NCI-H1417 treated with DMSO at 0.1 percent for 48 hours (cell line): ENCODE measurements at regions not wholly inside any gene's neighbourhood (a gene's known extent, or its start where the extent isn't known, plus 50 kb on each side); places are given as distances from the start of the nearest gene placed in this dataset.

Experiments
- DNase-seq: peaks from one replicate; lab custom pipeline; 2025; lab: John Stamatoyannopoulos, UW

DNA sequence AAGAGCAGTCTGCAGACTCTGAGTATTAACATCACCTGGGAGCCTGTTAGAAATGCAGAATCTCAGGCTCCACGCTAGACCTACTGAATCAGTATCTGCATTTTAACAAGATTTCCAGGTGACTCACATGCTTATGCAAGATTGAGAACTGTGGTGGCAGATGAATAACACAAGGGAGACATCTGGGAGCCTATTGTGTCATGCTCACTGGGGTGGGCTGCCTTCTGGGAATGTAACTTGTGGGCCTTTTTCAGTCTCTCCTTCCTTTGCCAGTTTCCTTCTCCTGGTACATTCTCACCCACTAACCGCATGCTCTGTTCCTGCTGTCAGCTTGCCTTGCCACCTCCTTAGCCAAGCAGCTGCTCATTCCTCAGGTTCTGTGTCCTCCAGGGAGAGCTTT, 176.6 kb upstream of the C9orf72 start:
- DNase-seq: no peak

DNA sequence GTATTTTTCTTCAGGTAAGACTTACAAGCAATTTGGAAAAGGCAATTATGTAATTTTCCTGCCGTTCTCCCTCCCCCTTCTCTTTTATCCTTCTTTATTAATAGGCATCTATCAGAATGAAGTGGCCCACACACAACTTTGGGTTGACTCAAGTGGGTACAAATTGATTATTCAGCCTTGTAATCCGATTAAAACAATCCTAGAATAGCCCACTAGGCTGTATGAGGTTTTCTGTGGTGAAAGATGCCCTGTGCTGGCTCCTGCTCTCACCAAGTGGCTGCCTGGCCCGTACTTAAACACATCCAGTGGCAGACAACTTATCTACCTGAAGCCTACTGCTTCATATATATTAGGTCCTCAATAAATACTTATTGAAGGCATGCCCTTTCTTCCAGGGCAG, 177.3 kb upstream of the C9orf72 start:
- DNase-seq: no peak

DNA sequence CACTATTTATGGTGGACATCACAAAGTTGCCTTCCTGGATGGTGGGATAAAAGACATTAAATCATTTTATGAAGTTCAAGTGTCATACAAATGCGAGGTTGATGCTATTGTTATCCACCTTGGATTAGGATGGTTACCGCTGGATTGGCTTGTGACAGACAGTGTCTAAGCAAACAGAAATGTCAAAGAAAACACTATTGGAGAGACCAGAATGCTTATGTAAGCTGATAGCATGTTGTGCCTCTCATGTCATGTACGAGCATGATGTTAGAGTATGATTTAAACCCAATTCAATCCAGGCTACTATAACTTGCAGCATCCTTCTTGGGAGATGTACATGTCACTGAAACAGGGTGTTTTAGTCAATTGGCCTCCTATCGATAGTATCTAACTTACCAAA, 178.8 kb upstream of the C9orf72 start:
- no peak for DNase-seq

DNA sequence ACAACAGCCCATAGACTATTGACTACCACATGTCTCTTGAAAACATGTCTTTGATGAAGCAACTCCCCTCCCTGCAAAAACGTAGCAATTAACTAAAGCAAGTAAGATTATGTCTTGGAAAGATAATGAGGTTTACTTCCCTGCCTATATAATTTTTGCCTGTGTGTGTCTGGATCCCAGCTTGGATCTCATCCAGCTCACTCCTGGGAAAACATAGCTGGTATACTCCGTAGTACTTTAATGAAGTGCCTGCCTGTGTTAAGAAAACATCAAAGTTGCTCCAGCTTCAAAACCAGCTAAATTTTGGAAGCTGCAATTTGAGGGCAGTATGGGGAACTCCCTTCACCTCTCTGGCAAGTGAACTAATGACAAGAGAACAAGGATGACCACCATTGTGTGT, 182.6 kb upstream of the C9orf72 start:
- DNase-seq: no peak

DNA sequence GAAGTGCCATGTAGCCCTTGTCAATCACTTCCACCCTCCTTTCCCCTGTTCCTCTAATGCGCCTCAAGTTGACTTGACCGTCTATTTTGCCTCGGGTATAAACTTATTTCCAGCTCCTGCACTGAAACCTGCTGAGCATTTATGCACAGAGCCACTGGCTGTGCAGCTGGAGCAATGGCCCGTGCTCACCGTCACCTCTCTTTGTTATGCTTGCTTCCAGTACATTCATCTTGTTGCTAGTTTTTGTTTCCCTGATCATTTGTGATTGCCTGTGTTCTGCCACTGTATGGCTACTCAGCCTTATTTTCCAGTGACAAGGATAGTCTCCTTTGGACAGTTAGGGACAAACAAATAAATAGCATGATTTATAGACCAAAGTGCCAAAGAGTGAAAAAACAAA, 183.1 kb upstream of the C9orf72 start:
- DNase-seq: no peak

DNA sequence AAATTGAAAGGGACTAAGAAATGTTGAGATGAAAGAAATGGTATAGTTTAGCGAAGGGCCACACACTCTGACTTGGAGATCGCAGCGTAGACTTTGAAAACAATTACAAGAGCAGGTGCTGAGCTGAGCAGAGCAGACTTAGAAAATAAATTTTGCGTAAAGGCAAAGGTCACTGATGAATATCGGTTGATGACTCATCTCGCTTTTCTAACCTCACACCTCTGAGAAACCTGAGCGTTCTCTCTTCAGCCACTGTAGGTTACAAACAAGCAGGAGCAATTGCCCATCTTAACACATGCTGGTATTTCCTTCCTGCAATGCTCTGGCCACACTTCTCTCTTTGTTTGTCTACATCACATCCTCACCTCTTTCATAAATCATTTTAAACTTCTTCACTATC, 190.6 kb upstream of the C9orf72 start:
- no peak for DNase-seq

DNA sequence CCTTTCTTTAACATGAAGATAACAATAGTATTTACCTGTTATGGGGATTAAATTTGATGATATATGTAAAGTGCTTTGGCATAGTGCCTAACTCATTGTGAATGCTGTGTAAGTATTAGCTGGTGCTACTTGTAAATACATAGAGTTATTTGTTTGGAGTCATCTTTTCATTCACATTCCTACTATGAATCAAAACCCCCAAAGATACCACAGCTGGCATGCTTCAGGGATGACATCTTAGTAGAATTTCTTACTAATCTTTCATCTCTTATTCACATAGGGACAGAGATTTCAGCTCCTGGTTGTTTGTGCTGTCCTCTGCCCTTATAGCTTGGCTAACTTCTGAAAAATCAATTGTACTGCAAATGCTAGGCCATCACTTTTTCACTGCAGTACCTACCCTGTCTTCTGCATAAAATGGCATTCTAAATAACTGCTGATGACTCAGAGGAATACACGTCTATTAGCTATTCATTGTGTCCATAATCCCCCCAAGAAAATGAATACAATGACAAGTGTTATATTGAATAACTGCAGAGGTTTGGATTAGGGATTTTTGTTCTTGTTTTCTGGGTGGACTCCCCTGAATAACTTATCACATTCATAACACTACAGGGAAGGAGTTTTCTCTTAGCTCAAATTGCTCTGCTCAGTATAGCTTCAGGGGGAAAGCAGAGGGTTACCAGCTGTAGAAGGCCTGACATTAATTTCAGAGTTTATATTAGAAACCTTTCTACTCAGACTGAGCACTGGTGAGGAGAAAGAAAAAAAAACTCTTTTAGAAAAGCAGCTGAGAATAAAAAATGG, 192.2 kb upstream of the C9orf72 start:
- no peak for DNase-seq

DNA sequence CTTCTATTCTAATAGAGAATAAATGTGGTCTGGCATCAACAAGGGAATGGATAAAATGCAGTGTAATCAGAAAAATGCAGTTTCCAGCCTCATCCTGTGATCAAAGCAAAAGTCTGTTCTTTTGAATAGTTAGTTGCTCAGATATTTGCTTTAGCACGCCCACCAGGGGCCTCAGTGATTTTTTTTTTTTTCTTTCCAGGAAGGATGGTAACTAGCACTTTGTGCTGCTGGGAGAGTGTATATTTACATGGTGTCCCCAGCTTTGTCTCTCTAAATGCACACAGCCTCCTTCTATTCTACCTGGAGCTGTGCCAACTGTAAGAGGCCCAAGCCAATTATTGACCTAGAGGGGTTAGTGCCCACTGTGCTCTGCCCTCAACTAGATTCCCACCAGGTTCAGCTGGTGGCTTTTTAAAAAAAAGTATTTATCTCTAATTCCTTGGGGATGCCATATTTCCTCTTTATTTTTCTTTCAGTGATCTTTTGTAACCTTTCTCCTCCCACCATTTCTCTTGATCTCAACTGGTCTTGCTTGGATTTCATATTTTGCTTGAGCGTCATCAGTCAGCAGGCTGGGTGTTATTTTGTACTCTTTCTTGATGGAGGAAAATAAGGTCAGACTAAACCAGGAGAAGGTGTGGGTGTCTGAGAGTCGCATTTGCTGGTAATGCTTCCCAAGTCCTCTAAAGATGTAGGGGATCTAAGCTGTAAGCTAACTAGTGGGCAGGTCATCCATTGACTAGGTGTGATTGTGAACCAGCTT, 193.0 kb upstream of the C9orf72 start:
- no peak for DNase-seq

DNA sequence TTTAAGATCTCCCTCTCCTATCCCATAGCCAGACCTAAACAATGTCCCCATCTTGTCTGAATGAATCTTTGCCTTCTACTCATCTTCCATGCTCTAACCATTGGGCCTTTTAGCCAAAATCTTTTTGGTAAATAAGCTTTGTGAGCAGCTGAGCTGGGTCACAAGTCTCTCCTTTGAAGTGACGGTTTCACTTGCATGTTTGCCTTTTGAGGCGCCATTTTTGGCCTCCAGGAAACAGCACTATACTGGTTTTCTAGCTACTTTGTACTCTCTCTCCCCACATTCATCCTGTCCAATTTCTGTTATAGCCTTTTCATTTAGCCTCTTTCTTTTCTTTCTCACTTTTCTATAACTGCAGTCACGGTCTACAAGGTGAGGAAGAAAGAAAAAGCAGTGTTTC, 195.5 kb upstream of the C9orf72 start:
- DNase-seq: no peak

DNA sequence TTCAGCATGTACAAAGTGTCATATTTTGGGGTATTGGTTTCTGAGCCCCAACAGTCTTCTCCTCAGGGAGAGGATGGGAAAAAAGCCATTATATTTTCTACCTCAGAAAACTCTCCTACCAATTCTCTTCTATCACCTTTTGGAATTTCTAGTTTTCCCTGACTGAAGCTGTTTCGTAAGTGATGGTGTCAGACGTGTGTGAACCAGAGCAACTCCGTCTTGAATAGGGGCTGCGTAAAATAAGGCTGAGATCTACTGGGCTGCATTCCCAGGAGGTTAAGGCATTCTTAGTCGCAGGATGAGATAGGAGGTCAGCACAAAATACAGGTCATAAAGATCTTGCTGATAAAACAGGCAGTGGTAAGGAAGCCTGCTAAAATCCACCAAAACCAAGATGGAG, 197.3 kb upstream of the C9orf72 start:
- no peak for DNase-seq

DNA sequence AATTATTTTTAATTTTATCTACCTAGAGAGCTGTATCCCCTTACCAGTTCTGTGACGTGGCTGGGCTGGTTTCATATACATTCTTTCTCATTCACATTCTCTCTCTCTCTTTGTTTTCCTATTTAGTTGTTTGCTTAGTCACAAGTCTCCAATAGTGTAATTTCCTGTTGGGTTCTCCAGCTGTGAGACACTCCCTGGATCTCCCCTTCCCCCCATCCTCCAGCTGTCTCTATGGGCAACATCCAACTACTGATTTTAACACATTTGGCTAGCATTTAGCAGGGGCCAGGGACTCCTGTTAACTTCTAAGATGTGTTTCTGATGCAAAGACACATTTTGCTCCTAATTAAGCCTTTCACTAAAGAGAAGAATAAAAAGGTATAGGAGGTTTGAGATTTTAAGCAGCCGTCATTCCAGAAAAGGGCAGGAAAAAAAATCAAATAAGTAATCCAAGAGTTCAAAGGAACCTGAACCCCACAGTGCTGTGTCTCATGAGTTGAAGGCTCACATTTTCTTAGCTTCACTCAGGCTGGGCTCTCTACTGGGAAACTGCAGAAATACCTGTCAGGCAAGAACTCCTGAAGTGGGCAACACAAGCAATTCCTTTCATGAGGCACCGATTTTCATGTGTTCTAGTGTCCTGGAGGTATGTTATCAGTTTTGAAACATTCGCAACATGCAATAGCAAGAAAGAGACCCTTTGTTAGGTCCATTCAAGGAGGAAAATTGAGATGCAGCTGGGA, 198.7 kb upstream of the C9orf72 start:
- peak; percentile 11 for DNase-seq

DNA sequence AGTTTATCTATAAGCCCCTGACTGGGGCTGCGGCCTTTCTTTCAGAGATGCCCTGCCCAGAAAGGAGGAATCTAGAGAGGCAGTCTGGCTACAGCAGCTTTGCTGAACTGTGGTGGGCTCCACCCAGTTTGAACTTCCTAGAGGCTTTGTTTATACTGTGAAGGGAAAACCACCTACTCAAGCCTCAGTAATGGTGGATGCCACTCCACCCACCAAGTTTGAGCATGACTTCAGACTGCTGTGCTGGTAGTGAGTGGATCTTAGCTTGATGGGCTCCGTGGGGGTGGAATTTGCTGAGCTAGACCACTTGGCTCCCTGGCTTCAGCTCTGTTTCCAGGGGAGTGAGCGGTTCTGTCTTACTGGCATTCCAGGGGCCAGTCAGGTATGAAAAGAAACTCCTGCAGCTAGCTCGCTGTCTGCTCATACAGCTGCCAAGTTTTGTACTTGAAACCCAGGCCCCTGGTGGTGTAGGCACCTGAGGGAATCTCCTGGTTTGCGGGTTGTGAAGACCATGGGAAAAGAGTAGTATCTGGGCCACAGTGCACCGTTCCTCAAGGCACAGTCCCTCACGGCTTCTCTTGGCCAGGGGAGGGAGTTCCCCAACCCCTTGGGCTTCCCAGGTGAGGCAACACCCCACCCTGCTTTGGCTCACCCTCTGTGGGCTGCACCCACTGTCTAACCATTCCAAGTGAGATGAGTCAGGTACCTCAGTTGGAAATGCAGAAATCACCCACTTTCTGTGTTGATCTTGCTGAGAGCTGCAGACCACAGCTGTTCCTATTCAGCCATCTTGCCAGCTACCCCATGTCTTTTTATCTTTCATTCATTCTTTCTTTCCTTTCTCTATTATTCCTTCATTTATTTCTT, 211.8 kb upstream of the C9orf72 start:
- DNase-seq: no peak

DNA sequence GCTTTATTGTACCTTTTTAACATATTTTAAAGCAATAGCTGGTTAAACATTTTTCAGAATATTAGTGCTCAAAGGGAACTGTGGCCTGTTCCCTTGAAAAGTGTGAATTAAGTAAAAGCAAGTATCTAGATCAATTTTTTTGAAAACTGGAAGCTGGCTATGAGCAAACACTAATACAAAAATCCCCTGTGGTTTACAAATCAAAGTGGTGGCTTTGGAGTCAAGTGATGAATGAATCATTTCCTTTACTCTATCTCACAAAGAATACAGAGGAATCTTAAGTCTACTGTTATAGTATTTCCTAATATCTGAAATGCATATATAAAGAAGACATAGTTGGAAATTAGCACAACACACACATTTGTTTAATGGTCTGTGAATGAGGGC, 212.4 kb upstream of the C9orf72 start:
- DNase-seq: no peak

DNA sequence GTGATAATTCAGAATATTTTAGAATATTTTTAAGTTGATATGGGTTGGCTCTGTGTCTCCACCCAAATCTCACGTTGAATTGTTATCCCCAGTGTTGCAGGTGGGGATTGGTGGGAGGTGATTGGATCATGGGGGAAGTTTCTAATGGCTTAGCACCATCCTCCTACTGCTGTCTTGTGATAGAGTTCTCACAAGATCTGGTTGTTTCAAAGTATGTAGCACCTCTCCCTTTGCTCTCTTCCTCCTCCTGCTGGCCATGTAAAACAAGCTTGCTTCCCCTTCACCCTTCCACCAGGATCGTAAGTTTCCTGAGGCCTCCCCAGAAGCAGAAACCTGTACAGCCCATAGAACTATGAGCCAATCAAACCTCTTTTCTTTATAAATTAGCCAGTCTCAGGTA, 214.6 kb upstream of the C9orf72 start:
- no peak for DNase-seq

DNA sequence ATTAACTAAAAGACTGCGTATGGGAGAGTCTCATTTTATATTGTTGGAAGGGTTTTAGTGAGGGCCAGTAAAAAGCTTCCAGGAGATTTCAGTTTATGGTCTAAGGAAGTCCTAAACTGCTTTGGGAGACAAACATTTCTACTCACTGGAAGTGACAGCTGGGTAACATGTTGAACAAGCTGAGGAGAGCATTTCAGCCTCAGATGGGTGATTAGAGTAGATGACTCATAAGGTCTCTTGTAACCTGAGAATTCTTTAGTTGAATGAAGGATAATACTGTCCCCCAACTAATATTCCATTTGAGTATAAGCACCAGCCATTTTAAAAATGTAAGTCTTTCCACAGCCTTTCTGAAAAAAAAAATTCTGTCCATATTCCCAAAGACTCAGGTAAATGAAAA, 218.0 kb upstream of the C9orf72 start:
- no peak for DNase-seq

DNA sequence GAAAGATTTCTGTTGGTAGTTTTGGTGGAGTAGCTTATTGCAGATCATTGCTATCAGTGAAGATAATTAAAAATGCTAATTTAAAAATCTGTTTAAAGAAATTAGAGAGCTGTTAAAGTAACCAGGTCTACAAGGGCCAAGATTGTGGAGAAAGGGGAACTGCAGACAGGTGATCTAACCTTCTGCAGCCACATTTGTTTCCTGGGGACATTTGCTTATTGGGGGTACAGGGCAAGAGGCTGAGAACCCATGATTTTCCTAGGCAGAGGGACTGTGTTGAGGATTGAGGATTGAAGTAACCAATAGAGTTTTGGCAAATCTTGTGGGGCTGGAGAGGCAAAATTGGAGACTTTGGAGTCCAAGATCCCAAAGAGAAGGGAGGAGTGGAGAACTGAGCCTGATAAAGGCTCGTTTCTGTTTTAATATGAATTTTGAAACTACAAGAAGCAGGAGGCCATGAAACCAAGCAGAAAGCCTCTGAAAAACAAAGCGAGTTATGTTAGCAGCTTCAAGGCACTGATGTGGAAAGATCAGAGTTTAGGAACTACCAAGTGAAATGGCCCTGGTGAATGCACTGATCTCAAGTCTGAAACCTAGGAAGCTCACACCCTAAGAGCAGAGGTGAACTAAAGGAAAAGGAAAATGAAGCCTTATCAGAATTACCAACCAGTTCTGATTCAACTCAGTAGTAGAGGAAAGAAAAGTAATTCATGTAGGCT, 219.8 kb upstream of the C9orf72 start:
- DNase-seq: no peak

DNA sequence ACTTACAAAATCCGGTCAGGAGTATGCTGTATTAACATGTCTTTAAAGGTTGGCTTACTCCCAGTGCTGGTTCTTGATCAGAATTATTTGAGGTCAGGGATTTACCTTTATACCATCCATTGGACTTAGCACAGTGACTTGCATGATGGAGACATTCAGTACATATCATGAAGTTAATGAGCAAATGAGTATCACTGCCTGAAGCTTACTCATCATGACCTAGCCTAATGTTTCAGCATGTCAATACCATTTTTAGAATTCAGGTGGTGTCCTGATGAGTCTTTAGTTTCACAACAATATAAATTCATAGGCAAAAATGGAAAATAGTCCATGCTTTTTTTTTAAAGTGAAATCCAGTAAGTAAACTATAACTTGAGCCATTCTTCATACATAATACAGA, 226.0 kb upstream of the C9orf72 start:
- no peak for DNase-seq

DNA sequence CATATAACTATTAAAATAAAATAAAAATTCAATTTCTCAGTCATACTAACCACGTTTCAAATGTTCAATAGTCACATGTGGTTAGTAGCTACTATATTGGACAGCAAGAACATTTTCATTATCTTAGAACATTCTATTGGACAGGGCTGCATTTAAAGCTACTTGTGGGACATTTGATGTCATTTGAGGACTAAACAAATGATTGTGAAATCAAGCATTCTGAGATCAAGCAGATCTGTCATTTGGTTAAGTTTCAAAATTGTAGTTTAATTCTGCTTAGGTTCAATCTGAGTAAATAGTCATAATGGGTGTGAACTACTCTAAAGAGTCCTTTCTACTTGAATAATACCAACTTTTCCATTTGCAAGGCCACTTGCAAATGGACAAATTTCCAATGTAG, 226.9 kb upstream of the C9orf72 start:
- DNase-seq: no peak

DNA sequence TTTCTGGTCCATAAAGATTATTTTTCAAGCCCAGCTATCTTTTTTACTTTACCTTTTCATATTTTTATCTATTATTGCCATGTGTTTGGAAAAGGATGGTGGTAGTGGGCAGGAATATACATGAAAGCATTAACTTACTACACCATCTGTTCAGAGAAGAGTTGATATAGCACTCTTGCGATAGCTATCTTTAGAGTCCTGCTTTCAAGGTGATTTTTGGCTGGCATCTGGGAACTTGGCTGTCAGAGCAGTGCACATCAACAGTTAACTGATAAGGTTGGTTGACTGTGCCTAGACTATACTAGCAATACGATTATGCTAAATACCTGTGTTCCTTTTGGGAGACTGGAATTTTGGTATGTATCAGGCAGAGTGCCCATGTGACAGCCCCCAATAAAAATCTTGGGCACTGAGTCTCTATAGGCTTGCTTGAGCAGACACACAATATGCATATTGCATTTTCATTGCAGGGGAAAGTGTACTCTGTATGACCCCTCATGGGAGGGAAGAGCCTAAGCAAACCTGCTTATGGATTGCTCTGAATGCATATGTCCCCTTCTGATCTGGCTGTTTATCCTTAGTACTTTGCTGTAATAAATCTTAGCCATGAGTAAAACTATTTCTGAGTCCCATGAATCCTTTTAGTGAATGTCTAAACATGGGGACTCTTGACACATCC, 227.6 kb upstream of the C9orf72 start:
- no peak for DNase-seq

DNA sequence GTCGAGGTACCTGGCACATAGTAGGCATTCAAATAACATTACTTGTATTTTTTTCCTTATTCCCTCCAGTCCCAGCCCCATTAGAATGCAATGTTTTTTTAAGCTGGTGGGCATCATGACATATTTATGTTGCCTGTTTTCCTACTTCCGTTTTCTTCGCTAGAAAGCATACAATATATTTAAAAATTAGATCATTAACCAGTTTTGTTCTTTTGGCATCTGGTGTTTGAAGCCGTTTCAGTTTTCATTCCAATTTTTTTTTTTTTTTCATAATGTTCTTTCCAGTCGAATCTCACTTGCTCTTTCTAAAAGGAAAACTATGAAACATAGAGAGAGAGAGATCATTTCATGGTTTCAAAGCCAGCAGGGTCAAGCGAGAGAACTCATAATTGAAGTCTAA, 228.3 kb upstream of the C9orf72 start:
- DNase-seq: no peak

DNA sequence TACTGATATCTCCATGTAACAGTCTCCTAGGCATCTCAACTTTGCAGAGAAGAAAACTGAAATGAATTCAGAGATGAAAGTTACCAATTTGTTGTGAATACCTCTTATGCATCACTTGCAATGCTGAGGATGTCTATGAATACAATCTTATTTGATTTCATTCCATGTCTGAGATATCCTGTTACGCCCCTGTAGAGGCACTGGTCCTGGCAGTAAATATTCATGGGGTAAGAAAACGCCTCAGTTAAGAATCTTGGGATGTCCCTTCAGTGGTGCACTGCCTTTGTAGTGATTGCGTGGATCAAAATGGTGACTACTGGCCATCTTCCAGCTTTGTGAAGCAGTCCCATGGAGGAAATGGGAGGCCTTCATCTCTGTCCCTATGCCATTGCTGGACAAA, 229.1 kb upstream of the C9orf72 start:
- DNase-seq: no peak
